CD8-positive, alpha-beta memory T cell (primary cell): ENCODE measurements at regions not wholly inside any gene's neighbourhood (a gene's known extent, or its start where the extent isn't known, plus 50 kb on each side); places are given as distances from the start of the nearest gene placed in this dataset.

Experiments used
- CTCF ChIA-PET: fragments of 350-600 bp; sonication (Branson Sonifier 250); formaldehyde crosslinking; loops from one replicate; lab custom pipeline; 2021; ENCODE audit warnings: antibody characterized with exemption; lab: Charles Lee
- POLR2A ChIA-PET: fragments of 350-600 bp; sonication (Branson Sonifier 250); formaldehyde crosslinking; loops from one replicate; lab custom pipeline; 2021; ENCODE audit warnings: antibody characterized with exemption; lab: Charles Lee
- DNase-seq, 5 donors: peaks; one replicate each; pipeline versions ENCODE4 v3.0.0 to v3.0.0-alpha.2; 2020 to 2022; ENCODE audit warnings: mixed read lengths in 1 of 5
- H3K27ac ChIP-seq: one replicate; pipeline ENCODE4 v1.7.0; 2013; ENCODE audit warnings: low read depth, mild to moderate bottlenecking, low read length, moderate library complexity
- H3K27me3 ChIP-seq: 2 replicates; pipeline ENCODE4 v1.7.0; 2013; ENCODE audit warnings: low read length, mild to moderate bottlenecking; ENCODE audit not compliant: insufficient read depth, poor library complexity, severe bottlenecking
- H3K36me3 ChIP-seq: 2 replicates; pipeline ENCODE4 v1.7.0; 2013; ENCODE audit warnings: mild to moderate bottlenecking, low read length, moderate library complexity; ENCODE audit not compliant: insufficient read depth
- H3K4me1 ChIP-seq: 2 replicates; pipeline ENCODE4 v1.7.0; 2013; ENCODE audit warnings: mild to moderate bottlenecking, low read length, moderate library complexity; ENCODE audit not compliant: insufficient read depth
- H3K4me3 ChIP-seq: 2 replicates; pipeline ENCODE4 v1.7.0; 2013; ENCODE audit warnings: mild to moderate bottlenecking, low read length
- H3K9me3 ChIP-seq: 2 replicates; pipeline ENCODE4 v1.7.0; 2013; ENCODE audit warnings: mild to moderate bottlenecking, low read length
- H3K27ac Mint-ChIP-seq, 8 donors: one replicate each; pipeline ENCODE4 v1.8.0; 2020 to 2021; ENCODE audit warnings: mixed read lengths in 8 of 8, mild to moderate bottlenecking in 6 of 8, inconsistent platforms in 3 of 8, moderate library complexity in 3 of 8
- H3K27me3 Mint-ChIP-seq, 2 donors: one replicate each; pipeline ENCODE4 v1.8.0; 2020 to 2021; ENCODE audit warnings: mixed read lengths in 2 of 2, mild to moderate bottlenecking in 1 of 2, moderate library complexity in 1 of 2
- H3K36me3 Mint-ChIP-seq, 3 donors: one replicate each; pipeline ENCODE4 v1.8.0; 2020 to 2021; ENCODE audit warnings: mixed read lengths in 3 of 3, inconsistent platforms in 1 of 3, mild to moderate bottlenecking in 1 of 3
- H3K4me1 Mint-ChIP-seq, 3 donors: one replicate each; pipeline ENCODE4 v1.8.0; 2020 to 2021; ENCODE audit warnings: mixed read lengths in 3 of 3, inconsistent platforms in 1 of 3, mild to moderate bottlenecking in 1 of 3
- H3K4me3 Mint-ChIP-seq, 7 donors: one replicate each; pipeline ENCODE4 v1.8.0; 2020 to 2021; ENCODE audit warnings: mixed read lengths in 7 of 7, mild to moderate bottlenecking in 6 of 7, moderate library complexity in 4 of 7, inconsistent platforms in 2 of 7
- H3K9me3 Mint-ChIP-seq, 5 donors: one replicate each; pipeline ENCODE4 v1.8.0; 2020 to 2022; ENCODE audit warnings: mixed read lengths in 5 of 5, mild to moderate bottlenecking in 3 of 5, moderate library complexity in 2 of 5, inconsistent platforms in 1 of 5

- H3K27me3 Mint-ChIP-seq: peaks cover 9 to 52% of the 10 kb centered on the region in 2 donors
- CTCF ChIA-PET: no interaction called here
- no peak for DNase-seq
Observed at GRCh38 chr20:51190783-51191180, 167.9 kb upstream of the KCNG1 start.

GRCh38 chr20:51189814-51190782, 167.2 kb upstream of the KCNG1 start:
- Histone ChIP-seq H3K27ac (no peak overlapping the region), H3K4me3 (no peak overlapping the region), H3K9me3 (no peaks in the 10 kb centered on the region), H3K27me3 (no peaks in the 10 kb centered on the region), H3K4me1 (no peaks in the 10 kb centered on the region), H3K36me3 (no peaks in the 10 kb centered on the region)
- ChIA-PET POLR2A (no interaction called here), CTCF (no interaction called here)
- no peaks in the 10 kb centered on the region for H3K4me1 Mint-ChIP-seq
- no peaks in the 10 kb centered on the region for H3K36me3 Mint-ChIP-seq
- H3K4me3 Mint-ChIP-seq: no peak overlapping the region
- H3K27me3 Mint-ChIP-seq: peaks cover 4 to 49% of the 10 kb centered on the region in 2 donors
- no peak for DNase-seq
- no peaks in the 10 kb centered on the region for H3K9me3 Mint-ChIP-seq
- no peak overlapping the region for H3K27ac Mint-ChIP-seq

More at GRCh38 chr20:51190783-51191180, 167.9 kb upstream of the KCNG1 start:
- Histone ChIP-seq H3K27me3 (no peaks in the 10 kb centered on the region), H3K4me3 (no peak overlapping the region), H3K9me3 (no peaks in the 10 kb centered on the region), H3K36me3 (no peaks in the 10 kb centered on the region), H3K4me1 (no peaks in the 10 kb centered on the region), H3K27ac (no peak overlapping the region)
- Mint-ChIP-seq H3K9me3 (no peaks in the 10 kb centered on the region), H3K4me3 (no peak overlapping the region), H3K27ac (no peak overlapping the region), H3K4me1 (no peaks in the 10 kb centered on the region), H3K36me3 (no peaks in the 10 kb centered on the region)
- POLR2A ChIA-PET: no interaction called here

- Mint-ChIP-seq H3K27me3 (peaks cover 3 to 46% of the 10 kb centered on the region in 2 donors), H3K4me3 (no peak overlapping the region), H3K9me3 (no peaks in the 10 kb centered on the region), H3K27ac (no peak overlapping the region), H3K4me1 (no peaks in the 10 kb centered on the region), H3K36me3 (no peaks in the 10 kb centered on the region)
- Histone ChIP-seq H3K9me3 (no peaks in the 10 kb centered on the region), H3K4me3 (no peak overlapping the region), H3K27me3 (no peaks in the 10 kb centered on the region), H3K4me1 (no peaks in the 10 kb centered on the region), H3K36me3 (no peaks in the 10 kb centered on the region), H3K27ac (no peak overlapping the region)
- DNase-seq: no peak
- POLR2A ChIA-PET: no interaction called here
- CTCF ChIA-PET: no interaction called here
Observed at GRCh38 chr20:51188941-51189340, 166.0 kb upstream of the KCNG1 start.

GRCh38 chr20:51187261-51187660, 164.4 kb upstream of the KCNG1 start:
- no peak overlapping the region for H3K27ac Mint-ChIP-seq
- H3K9me3 ChIP-seq: no peaks in the 10 kb centered on the region
- H3K36me3 Mint-ChIP-seq: no peaks in the 10 kb centered on the region
- H3K27me3 ChIP-seq: no peaks in the 10 kb centered on the region
- no peak overlapping the region for H3K4me3 Mint-ChIP-seq
- H3K4me1 ChIP-seq: no peaks in the 10 kb centered on the region
- H3K4me1 Mint-ChIP-seq: no peaks in the 10 kb centered on the region
- no peak overlapping the region for H3K4me3 ChIP-seq
- POLR2A ChIA-PET: interaction anchor here (0.6 kb wide), 1 partner anchor 22 kb away, joined by 5 read pairs; no protein-coding TSS in a partner anchor
- no peak for DNase-seq
- no peak overlapping the region for H3K27ac ChIP-seq
- CTCF ChIA-PET: no interaction called here
- H3K9me3 Mint-ChIP-seq: no peaks in the 10 kb centered on the region
- peaks cover 0 to 45% of the 10 kb centered on the region in 2 donors for H3K27me3 Mint-ChIP-seq
- H3K36me3 ChIP-seq: no peaks in the 10 kb centered on the region

GRCh38 chr20:51185861-51186260, 163.0 kb upstream of the KCNG1 start:
- Histone ChIP-seq H3K36me3 (no peaks in the 10 kb centered on the region), H3K27me3 (no peaks in the 10 kb centered on the region), H3K4me3 (no peak overlapping the region), H3K27ac (no peak overlapping the region), H3K4me1 (no peaks in the 10 kb centered on the region), H3K9me3 (no peaks in the 10 kb centered on the region)
- Mint-ChIP-seq H3K27ac (no peak overlapping the region), H3K4me3 (no peak overlapping the region), H3K9me3 (no peaks in the 10 kb centered on the region), H3K27me3 (peaks cover 0 to 47% of the 10 kb centered on the region in 2 donors), H3K4me1 (no peaks in the 10 kb centered on the region), H3K36me3 (no peaks in the 10 kb centered on the region)
- no peak for DNase-seq
- ChIA-PET POLR2A (no interaction called here), CTCF (no interaction called here)

- no peaks in the 10 kb centered on the region for H3K4me1 ChIP-seq
- Mint-ChIP-seq H3K27me3 (peaks cover 0 to 48% of the 10 kb centered on the region in 2 donors), H3K27ac (no peak overlapping the region), H3K36me3 (no peaks in the 10 kb centered on the region), H3K4me1 (no peaks in the 10 kb centered on the region), H3K4me3 (no peak overlapping the region), H3K9me3 (no peaks in the 10 kb centered on the region)
- no peak for DNase-seq
- ChIA-PET CTCF (no interaction called here), POLR2A (no interaction called here)
- no peak overlapping the region for H3K27ac ChIP-seq
- no peak overlapping the region for H3K4me3 ChIP-seq
- H3K36me3 ChIP-seq: no peaks in the 10 kb centered on the region
- H3K27me3 ChIP-seq: no peaks in the 10 kb centered on the region
- H3K9me3 ChIP-seq: no peaks in the 10 kb centered on the region
Observed at GRCh38 chr20:51185277-51185676, 162.4 kb upstream of the KCNG1 start.

GRCh38 chr20:51184289-51184688, 161.4 kb upstream of the KCNG1 start:
- DNase-seq: no peak
- Histone ChIP-seq H3K4me1 (no peaks in the 10 kb centered on the region), H3K9me3 (no peaks in the 10 kb centered on the region), H3K36me3 (no peaks in the 10 kb centered on the region), H3K27ac (no peak overlapping the region), H3K27me3 (no peaks in the 10 kb centered on the region), H3K4me3 (no peak overlapping the region)
- POLR2A ChIA-PET: no interaction called here
- Mint-ChIP-seq H3K4me3 (no peak overlapping the region), H3K9me3 (no peaks in the 10 kb centered on the region), H3K27ac (no peak overlapping the region), H3K27me3 (peaks cover 0 to 48% of the 10 kb centered on the region in 2 donors), H3K4me1 (no peaks in the 10 kb centered on the region), H3K36me3 (no peaks in the 10 kb centered on the region)
- CTCF ChIA-PET: no interaction called here

- Mint-ChIP-seq H3K9me3 (no peaks in the 10 kb centered on the region), H3K4me3 (no peak overlapping the region), H3K27ac (no peak overlapping the region), H3K27me3 (peaks cover 1 to 49% of the 10 kb centered on the region in 2 donors), H3K36me3 (no peaks in the 10 kb centered on the region), H3K4me1 (no peaks in the 10 kb centered on the region)
- H3K27ac ChIP-seq: no peak overlapping the region
- no peaks in the 10 kb centered on the region for H3K27me3 ChIP-seq
- ChIA-PET CTCF (no interaction called here), POLR2A (no interaction called here)
- no peak for DNase-seq
- no peaks in the 10 kb centered on the region for H3K4me1 ChIP-seq
- no peak overlapping the region for H3K4me3 ChIP-seq
- no peaks in the 10 kb centered on the region for H3K36me3 ChIP-seq
- H3K9me3 ChIP-seq: no peaks in the 10 kb centered on the region
Observed at GRCh38 chr20:51183451-51183850, 160.5 kb upstream of the KCNG1 start.
